ENCODE measurements at regions not wholly inside any gene's neighbourhood (a gene's known extent, or its start where the extent isn't known, plus 50 kb on each side); places are given as distances from the start of the nearest gene placed in this dataset.

- Mint-ChIP-seq H3K4me1 (no peaks in the 10 kb centered on the region), H3K9me3 (no peaks in the 10 kb centered on the region), H3K27me3 (no peaks in the 10 kb centered on the region), H3K4me3 (no peak overlapping the region), H3K27ac (no peak overlapping the region), H3K36me3 (no peaks in the 10 kb centered on the region)
- no peak for DNase-seq
These were observed 267.7 kb downstream of the RASSF9 start for GRCh38 chr12:85568395-85569103.

DNA sequence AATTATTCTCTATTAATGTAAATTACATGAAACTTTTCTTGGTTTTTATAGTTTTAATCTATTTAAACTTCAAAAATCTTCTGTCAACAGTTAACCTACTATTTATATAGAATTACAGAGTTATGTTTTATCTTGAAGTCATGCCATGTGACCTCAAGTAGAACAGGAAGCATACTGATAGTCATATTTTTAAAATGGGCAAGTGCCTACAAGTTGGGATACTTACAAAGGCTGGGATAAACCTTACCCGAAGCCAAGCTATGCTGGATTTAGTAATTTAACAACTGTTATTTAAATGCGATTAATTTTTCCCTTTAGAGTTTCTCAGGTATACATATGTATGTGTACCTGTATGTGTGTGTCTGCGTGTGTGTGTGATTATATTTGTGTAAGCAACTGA lies 266.9 kb downstream of the RASSF9 start:
- no peaks in the 10 kb centered on the region for H3K36me3 Mint-ChIP-seq
- H3K4me1 Mint-ChIP-seq: no peaks in the 10 kb centered on the region
- no peak for DNase-seq
- no peak overlapping the region for H3K4me3 Mint-ChIP-seq
- H3K27me3 Mint-ChIP-seq: no peaks in the 10 kb centered on the region
- no peaks in the 10 kb centered on the region for H3K9me3 Mint-ChIP-seq
- no peak overlapping the region for H3K27ac Mint-ChIP-seq

DNA sequence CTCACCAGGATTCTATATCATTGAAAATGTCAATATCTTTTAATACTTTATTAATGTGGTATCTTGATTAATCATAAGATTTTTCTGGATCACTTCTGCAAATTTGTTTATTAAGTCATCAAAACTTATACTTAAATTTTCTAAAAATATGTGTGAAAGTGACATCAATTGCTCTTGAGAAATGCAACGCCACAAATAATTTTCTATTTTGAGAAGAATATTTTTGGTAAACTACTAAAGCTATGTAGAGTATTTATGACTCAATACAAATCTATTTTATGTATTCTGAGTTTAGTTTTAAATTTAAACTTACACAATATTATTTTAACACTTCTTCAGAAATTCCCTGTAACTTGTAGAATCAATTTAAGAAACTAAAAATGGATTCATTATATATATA lies 263.3 kb downstream of the RASSF9 start:
- Mint-ChIP-seq H3K4me3 (no peak overlapping the region), H3K4me1 (no peaks in the 10 kb centered on the region), H3K9me3 (no peaks in the 10 kb centered on the region), H3K27me3 (no peaks in the 10 kb centered on the region), H3K36me3 (no peaks in the 10 kb centered on the region), H3K27ac (no peak overlapping the region)
- no peak for DNase-seq

- DNase-seq: no peak
- Mint-ChIP-seq H3K9me3 (no peaks in the 10 kb centered on the region), H3K36me3 (no peaks in the 10 kb centered on the region), H3K4me1 (no peaks in the 10 kb centered on the region), H3K27ac (no peak overlapping the region), H3K4me3 (no peak overlapping the region), H3K27me3 (no peaks in the 10 kb centered on the region)
These were observed 262.5 kb downstream of the RASSF9 start for GRCh38 chr12:85573635-85574214.

GRCh38 chr12:85574291-85574690 lies 261.9 kb downstream of the RASSF9 start:
- H3K27me3 Mint-ChIP-seq: no peaks in the 10 kb centered on the region
- no peaks in the 10 kb centered on the region for H3K4me1 Mint-ChIP-seq
- H3K36me3 Mint-ChIP-seq: no peaks in the 10 kb centered on the region
- no peak overlapping the region for H3K27ac Mint-ChIP-seq
- DNase-seq: no peak
- H3K9me3 Mint-ChIP-seq: no peaks in the 10 kb centered on the region
- no peak overlapping the region for H3K4me3 Mint-ChIP-seq

DNA sequence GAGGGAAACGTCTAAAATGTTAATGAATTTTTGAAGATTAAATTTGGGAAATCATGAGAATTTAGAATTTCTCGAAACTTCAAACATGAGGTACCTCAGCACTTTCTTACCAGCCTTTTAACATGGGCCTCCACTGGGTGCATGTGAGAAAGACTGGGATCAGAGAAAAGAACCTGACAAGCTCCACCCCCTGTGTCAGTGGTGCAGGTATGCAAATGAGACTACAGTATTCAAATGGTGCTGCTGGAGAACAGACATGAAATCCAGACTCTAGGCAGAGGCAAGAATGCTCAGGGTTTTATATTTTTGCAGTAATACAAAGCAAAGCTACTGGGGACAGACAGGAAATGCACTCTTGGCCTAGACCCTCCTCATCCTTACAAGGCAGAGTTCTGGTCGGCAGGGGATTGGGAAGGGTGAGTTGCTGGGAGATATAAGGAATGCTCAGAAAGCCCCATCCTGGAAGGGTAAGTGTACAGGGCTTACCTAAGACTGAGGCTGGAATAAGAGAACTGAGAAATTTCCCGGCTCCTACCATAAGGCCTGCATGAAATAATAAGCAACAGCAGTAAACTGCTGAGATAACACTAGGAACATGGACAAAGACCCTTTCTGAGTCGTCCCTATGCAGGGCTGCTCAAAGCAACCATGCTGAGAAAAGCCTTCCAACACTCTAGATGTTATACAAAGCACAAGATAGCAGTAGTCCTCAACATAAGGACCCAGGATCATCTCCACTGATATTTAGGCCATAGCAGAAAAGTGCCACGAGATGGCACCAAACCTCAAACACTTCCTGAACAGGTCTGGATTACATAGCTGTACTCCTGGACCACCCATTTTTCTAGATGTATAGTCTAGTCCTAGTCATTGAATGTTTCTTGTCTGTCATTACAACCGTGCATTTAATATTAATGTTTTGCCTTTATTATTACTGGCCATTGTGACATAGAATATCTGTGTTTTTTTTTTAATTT lies 260.8 kb downstream of the RASSF9 start:
- Mint-ChIP-seq H3K9me3 (no peaks in the 10 kb centered on the region), H3K27me3 (no peaks in the 10 kb centered on the region), H3K36me3 (no peaks in the 10 kb centered on the region), H3K4me1 (no peaks in the 10 kb centered on the region), H3K4me3 (no peak overlapping the region), H3K27ac (no peak overlapping the region)
- peak; percentile 11 for DNase-seq

DNA sequence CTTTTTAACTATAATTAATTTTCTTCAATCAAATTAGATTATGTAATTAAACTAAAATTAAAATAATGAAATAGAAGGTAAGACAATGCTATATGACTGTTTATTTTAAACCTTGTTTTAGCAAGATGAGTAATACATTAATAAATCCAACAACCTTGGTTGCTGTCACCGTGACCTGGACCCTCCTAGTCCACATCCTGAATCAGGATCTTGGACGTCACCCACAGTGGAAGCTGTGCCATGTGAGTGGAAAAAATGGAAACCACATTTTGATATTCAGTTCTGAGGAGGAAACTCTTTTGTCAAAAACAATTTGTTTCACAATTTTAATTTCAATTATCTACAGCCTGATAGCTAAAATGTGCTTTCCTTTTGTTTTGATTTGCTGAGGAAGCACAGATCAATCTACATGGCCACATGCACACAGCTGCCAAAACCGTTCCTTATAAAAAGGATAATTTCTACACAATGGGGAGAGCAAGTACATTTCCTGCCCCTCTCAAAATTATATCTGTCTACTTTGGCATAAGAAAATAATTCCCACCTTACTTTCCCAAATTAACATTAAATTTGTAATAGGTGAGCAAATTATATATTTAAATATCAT lies 255.5 kb downstream of the RASSF9 start:
- Mint-ChIP-seq H3K27me3 (no peaks in the 10 kb centered on the region), H3K4me3 (no peak overlapping the region), H3K4me1 (no peaks in the 10 kb centered on the region), H3K27ac (no peak overlapping the region), H3K9me3 (no peaks in the 10 kb centered on the region), H3K36me3 (no peaks in the 10 kb centered on the region)
- no peak for DNase-seq

- Mint-ChIP-seq H3K36me3 (no peaks in the 10 kb centered on the region), H3K27me3 (no peaks in the 10 kb centered on the region), H3K4me1 (no peaks in the 10 kb centered on the region), H3K4me3 (no peak overlapping the region), H3K9me3 (peaks cover 7% of the 10 kb centered on the region), H3K27ac (no peak overlapping the region)
- no peak for DNase-seq
These were observed 249.1 kb downstream of the RASSF9 start for GRCh38 chr12:85587158-85587557.

GRCh38 chr12:85588221-85588620 lies 248.0 kb downstream of the RASSF9 start:
- H3K27ac Mint-ChIP-seq: no peak overlapping the region
- H3K36me3 Mint-ChIP-seq: no peaks in the 10 kb centered on the region
- H3K27me3 Mint-ChIP-seq: no peaks in the 10 kb centered on the region
- peaks cover 9% of the 10 kb centered on the region for H3K9me3 Mint-ChIP-seq
- no peak overlapping the region for H3K4me3 Mint-ChIP-seq
- DNase-seq: no peak
- no peaks in the 10 kb centered on the region for H3K4me1 Mint-ChIP-seq

DNA sequence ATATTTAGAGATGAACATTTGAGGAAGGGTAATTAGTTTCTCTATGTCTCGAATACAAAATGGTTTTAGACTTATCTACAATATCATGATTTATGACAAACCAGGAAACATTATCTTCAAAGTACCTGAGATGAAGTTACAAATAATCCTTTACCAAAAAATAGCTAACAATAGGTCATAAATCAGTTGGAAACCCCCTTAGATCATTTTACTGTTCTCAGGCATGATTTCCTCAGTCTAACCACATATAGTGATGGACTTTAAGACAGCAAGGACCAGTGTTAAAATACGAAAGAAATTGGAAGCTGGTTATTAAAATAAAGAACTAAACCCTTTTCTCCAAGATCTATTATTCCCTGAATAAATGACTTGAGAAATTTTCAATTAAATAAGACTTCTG lies 235.4 kb downstream of the RASSF9 start:
- H3K36me3 Mint-ChIP-seq: no peaks in the 10 kb centered on the region
- no peaks in the 10 kb centered on the region for H3K27me3 Mint-ChIP-seq
- H3K4me1 Mint-ChIP-seq: no peaks in the 10 kb centered on the region
- no peak for DNase-seq
- no peak overlapping the region for H3K27ac Mint-ChIP-seq
- peaks cover 6% of the 10 kb centered on the region for H3K9me3 Mint-ChIP-seq
- no peak overlapping the region for H3K4me3 Mint-ChIP-seq

DNA sequence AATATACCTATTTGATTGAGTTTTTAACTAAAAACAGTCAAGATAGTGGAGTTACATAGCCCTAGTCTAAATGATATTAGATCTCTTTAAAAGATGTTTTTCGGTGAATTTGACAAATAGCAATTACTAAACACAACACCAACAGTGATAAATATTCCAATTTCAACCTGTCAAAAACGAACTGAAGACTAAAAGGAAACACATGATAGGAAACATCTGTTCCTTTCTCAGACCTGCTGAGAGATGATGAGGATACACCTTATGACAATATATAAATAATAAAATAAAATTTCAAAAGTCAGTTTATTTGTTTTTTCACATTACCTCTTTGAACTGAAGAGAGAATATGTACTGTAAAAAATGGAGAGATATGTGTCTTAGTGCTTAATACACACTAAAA lies 232.7 kb downstream of the RASSF9 start:
- H3K27ac Mint-ChIP-seq: no peak overlapping the region
- no peaks in the 10 kb centered on the region for H3K27me3 Mint-ChIP-seq
- no peak for DNase-seq
- peaks cover 3% of the 10 kb centered on the region for H3K9me3 Mint-ChIP-seq
- H3K4me3 Mint-ChIP-seq: no peak overlapping the region
- H3K4me1 Mint-ChIP-seq: no peaks in the 10 kb centered on the region
- no peaks in the 10 kb centered on the region for H3K36me3 Mint-ChIP-seq

- Mint-ChIP-seq H3K27me3 (no peaks in the 10 kb centered on the region), H3K9me3 (peaks cover 4% of the 10 kb centered on the region), H3K4me1 (no peaks in the 10 kb centered on the region), H3K4me3 (no peak overlapping the region), H3K36me3 (no peaks in the 10 kb centered on the region), H3K27ac (no peak overlapping the region)
- DNase-seq: no peak
These were observed 229.8 kb downstream of the RASSF9 start for GRCh38 chr12:85606455-85606854.

DNA sequence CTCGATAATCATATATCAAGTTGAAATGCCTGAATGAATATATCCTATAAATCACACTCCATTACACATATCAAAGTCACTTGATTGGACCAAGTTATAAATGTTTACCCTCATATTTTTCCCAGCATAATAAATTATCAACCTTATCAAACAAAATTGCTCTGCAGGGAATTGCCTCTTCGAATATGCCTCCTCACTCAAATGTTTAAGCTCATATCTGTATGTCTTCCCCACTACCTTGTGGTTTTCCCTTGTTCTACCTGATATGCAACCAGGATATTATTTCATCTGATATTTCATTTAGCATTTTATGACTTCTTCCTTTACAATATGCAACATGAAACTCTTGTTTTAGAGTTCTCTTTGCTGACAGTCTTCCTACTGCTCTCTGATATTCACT lies 226.4 kb downstream of the RASSF9 start:
- Mint-ChIP-seq H3K27me3 (no peaks in the 10 kb centered on the region), H3K27ac (no peak overlapping the region), H3K36me3 (no peaks in the 10 kb centered on the region), H3K9me3 (peaks cover 4% of the 10 kb centered on the region), H3K4me1 (no peaks in the 10 kb centered on the region), H3K4me3 (no peak overlapping the region)
- no peak for DNase-seq

GRCh38 chr12:85610194-85610593 lies 226.0 kb downstream of the RASSF9 start:
- Mint-ChIP-seq H3K4me3 (no peak overlapping the region), H3K36me3 (no peaks in the 10 kb centered on the region), H3K9me3 (peaks cover 4% of the 10 kb centered on the region), H3K4me1 (no peaks in the 10 kb centered on the region), H3K27me3 (no peaks in the 10 kb centered on the region), H3K27ac (no peak overlapping the region)
- DNase-seq: no peak

DNA sequence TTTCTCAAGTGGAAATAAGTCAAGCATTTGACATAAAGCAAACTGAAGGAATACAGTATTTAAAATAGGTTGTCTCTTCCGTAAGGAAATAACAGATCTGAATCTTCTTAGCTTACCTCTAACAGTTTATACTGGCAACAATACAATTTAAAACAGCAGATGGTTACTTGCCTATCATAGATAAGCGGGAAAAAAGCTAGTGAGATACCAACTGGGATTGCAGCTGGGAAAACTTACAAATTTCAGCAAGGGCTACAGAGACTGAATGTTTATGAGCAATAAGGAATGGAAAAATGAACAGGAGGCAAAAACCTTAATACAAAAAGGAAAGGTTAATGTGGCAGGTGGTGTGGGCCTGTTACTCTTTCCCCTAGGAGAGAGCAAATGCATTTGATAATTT lies 220.0 kb downstream of the RASSF9 start:
- Mint-ChIP-seq H3K9me3 (no peaks in the 10 kb centered on the region), H3K4me1 (no peaks in the 10 kb centered on the region)

More for the DNA sequence above, 220.0 kb downstream of the RASSF9 start:
- Mint-ChIP-seq H3K4me3 (no peak overlapping the region), H3K36me3 (no peaks in the 10 kb centered on the region), H3K27ac (no peak overlapping the region), H3K27me3 (no peaks in the 10 kb centered on the region)
- no peak for DNase-seq
